ENCODE measurements at regions not wholly inside any gene's neighbourhood (a gene's known extent, or its start where the extent isn't known, plus 50 kb on each side); places are given as distances from the start of the nearest gene placed in this dataset.

- peak; percentile 79 for DNase-seq (ENCODE audit: low spot score)
These were observed 50.5 kb upstream of the LRRC1 start for GRCh38 chr6:53744321-53744720.

- DNase-seq (ENCODE audit: low spot score) = peak; percentile 45
These were observed 53.6 kb upstream of the LRRC1 start for GRCh38 chr6:53741034-53741823.

GRCh38 chr6:53737746-53738145 is 57.1 kb upstream of the LRRC1 start:
- DNase-seq (ENCODE audit: low spot score) = no peak

DNA sequence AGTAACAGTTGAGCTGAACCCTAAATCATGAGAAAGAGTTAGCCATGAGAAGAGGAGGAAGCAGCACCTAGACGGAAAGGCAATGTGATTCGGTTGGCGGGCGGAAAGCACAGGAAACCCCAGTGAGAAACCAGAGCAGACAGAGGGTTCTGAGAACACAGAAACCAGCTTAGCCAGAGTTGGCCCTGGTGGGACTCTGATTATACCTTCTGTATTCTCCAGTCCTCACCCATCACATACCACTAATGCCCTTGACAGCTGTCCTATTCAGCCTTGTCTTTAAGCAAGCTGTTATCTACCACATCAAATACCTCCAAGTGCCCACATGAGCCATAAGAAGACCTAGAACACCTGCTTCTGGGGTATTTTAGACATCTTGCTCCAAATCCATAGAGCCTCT is 58.9 kb upstream of the LRRC1 start:
- DNase-seq (ENCODE audit: low spot score) = no peak

GRCh38 chr6:53734473-53735299 is 60.1 kb upstream of the LRRC1 start:
- DNase-seq (ENCODE audit: low spot score) = peak; percentile 91

DNA sequence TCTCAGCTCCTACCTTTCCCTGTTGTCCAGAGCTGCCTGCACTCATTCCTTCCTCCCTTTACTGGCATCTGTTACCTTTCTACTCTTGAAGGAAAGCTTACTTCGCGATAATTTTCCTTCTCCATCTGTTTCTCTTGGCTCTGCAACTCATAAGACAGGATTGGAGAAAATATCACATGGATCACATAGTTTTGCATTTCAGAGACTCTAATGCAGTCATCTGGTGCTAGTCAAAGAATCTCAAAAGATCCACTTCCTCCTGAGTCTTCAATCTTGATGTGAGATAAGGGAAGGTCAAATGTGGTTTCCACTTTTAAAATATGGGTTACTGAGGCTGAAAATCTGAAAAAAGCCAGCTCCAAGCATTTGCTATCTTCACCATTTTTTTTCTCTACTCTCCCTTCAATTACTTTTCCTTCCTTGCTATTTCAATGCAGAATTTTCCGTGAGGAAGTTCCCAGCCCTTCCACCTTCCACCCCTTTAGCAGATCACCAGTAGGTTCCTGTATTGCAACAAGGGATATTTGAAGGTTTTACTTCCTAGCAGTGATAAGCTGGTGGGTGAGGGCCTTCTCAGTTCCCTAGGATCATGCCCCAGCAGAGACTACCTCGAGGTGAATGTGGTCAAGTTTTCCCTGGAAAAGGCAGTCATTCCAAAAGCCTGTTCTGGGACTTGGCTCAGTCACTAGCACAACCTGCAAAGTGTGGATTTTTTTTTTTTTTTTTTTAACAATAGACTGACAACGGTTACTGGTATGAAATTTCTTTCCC is 62.8 kb upstream of the LRRC1 start:
- no peak for DNase-seq (ENCODE audit: low spot score)

- peak; percentile 37 for DNase-seq (ENCODE audit: low spot score)
These were observed 64.0 kb upstream of the LRRC1 start for GRCh38 chr6:53730767-53731166.

- DNase-seq (ENCODE audit: low spot score) = peak; percentile 81
These were observed 63.1 kb upstream of the KLHL31 start for GRCh38 chr6:53728570-53729194.

GRCh38 chr6:53727748-53728147 is 62.2 kb upstream of the KLHL31 start:
- DNase-seq (ENCODE audit: low spot score) = no peak

DNA sequence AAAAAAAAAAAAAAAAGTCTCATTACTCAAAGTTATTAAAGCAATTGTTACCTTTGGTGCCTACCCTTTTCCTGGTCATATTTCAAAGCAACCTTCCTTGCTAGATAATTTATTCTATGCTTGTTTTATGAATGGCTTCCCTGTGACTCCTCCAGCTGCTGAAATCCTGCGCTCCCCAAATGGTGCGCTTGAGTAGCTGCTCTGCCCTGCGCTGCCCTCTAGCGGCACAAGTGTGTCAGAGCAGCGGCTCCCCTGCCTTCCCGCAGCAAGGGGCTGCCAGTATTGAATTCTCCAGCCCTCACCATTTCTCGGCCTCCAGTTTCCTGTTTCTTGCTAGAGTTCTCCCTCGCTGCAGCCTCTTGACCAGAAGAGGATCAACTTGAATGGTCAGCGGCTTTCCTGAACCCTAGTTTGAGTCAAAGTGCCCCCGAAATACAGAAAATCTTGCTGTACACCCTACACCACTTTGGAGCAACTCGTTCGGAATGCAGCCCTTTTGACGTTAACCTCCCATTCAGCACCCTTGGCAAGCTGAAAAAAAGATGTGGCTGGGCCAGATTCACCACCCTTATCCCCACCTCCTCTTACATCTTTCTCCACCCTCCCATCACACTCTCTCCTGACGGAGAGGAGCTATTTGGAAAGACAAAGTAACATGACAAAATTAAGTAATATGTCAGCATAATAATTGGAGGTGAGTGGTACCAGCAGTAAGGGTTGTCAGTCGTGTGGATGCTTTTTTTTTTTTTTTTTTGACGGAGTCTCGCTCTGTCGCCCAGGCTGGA is 60.4 kb upstream of the KLHL31 start:
- peak; percentile 90 for DNase-seq (ENCODE audit: low spot score)

- no peak for DNase-seq (ENCODE audit: low spot score)
These were observed 58.9 kb upstream of the KLHL31 start for GRCh38 chr6:53724501-53724900.

- peak; percentile 35 for DNase-seq (ENCODE audit: low spot score)
These were observed 57.8 kb upstream of the KLHL31 start for GRCh38 chr6:53723331-53723730.

DNA sequence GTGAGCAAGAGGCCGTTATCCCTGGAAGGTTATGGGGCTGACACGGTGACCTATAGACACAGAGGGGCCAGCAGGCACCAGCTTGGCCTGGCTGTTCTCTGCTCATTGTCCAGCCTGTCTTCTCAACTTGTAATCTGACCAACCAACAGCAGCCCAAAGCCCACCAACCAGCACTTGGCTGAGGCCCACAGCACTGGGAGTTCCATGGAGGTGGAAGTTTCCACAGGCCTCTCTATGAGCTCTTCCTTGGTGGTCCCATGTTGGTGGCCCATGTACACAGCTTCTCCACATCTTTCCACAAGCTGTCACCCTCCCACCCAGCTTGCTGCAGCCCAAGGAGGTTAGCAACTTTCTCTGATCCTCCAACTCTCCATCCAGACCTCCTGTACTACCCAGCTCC is 56.2 kb upstream of the KLHL31 start:
- no peak for DNase-seq (ENCODE audit: low spot score)

GRCh38 chr6:53718597-53719460 is 53.3 kb upstream of the KLHL31 start:
- peak; percentile 90 for DNase-seq (ENCODE audit: low spot score)

DNA sequence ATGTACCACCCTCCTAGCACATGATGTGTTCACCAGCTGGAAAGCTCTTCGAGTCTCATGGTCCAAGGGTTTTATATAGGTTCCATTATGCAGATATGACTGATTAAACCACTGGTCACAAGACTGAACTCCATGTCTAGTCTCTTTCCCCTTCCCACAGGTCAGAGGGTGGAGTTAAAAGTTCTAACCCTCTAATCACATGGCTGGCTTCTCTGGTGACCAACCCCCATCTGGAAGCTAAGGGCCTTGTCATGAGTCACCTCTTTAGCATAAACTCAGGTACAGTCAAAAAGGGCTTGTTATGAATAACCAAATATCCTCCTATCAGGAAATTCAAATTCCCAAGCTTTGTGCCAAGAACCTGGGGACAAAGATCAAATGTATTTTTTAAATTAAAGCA is 52.0 kb upstream of the KLHL31 start:
- peak; percentile 44 for DNase-seq (ENCODE audit: low spot score)

DNA sequence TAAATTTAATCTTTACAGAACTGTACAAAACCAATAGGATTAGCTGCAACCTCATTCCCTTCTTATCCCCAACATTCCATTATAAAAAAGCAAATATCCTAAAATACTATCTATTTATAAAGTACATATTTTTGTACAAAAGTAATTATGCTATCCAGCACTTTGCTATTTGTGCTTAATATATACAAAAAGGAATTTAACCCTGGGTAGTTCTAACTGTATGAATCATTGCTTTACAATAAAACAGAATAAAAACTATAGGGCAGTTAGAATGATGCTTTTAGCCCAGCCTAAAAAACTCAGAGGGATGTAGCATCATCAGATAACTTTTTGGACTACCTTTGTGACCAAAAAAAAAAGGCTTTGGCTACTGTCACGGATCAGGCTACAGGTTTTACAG is 49.9 kb upstream of the KLHL31 start:
- no peak for DNase-seq (ENCODE audit: low spot score)
